Bone marrow (tissue), 2 donors: ENCODE measurements at regions not wholly inside any gene's neighbourhood (a gene's known extent, or its start where the extent isn't known, plus 50 kb on each side); places are given as distances from the start of the nearest gene placed in this dataset.

Experiments
- DNase-seq, 2 donors: peaks; one replicate each; lab custom pipeline; 2025; lab: John Stamatoyannopoulos, UW

- no peak for DNase-seq
Observed at GRCh38 chr6:147758303-147758702, 249.8 kb downstream of the SAMD5 start.

- no peak for DNase-seq
Observed at GRCh38 chr6:147759093-147759492, 250.6 kb downstream of the SAMD5 start.

GRCh38 chr6:147759536-147759935, 251.0 kb downstream of the SAMD5 start:
- no peak for DNase-seq

GRCh38 chr6:147765541-147765940, 257.1 kb downstream of the SAMD5 start:
- no peak for DNase-seq

GRCh38 chr6:147768969-147769368, 260.5 kb downstream of the SAMD5 start:
- no peak for DNase-seq

- DNase-seq, result no peak
Observed at GRCh38 chr6:147769496-147770087, 261.1 kb downstream of the SAMD5 start.

- DNase-seq, result no peak
Observed at GRCh38 chr6:147770221-147770620, 261.7 kb downstream of the SAMD5 start.

GRCh38 chr6:147772724-147773123, 264.2 kb downstream of the SAMD5 start:
- no peak for DNase-seq

- DNase-seq, result no peak
Observed at GRCh38 chr6:147774856-147775255, 266.4 kb downstream of the SAMD5 start.

- DNase-seq, result no peak
Observed at GRCh38 chr6:147776631-147777213, 268.2 kb downstream of the SAMD5 start.

GRCh38 chr6:147779624-147780023, 271.1 kb downstream of the SAMD5 start:
- DNase-seq, result no peak

- no peak for DNase-seq
Observed at GRCh38 chr6:147782302-147782701, 273.8 kb downstream of the SAMD5 start.

- DNase-seq, result no peak
Observed at GRCh38 chr6:147784371-147784770, 275.9 kb downstream of the SAMD5 start.

GRCh38 chr6:147787417-147787816, 278.9 kb downstream of the SAMD5 start:
- no peak for DNase-seq

- DNase-seq, result no peak
Observed at GRCh38 chr6:147789430-147789947, 281.0 kb downstream of the SAMD5 start.

- no peak for DNase-seq
Observed at GRCh38 chr6:147793871-147794643, 285.6 kb downstream of the SAMD5 start.

- DNase-seq, result no peak
Observed at GRCh38 chr6:147802459-147802858, 294.0 kb downstream of the SAMD5 start.

- DNase-seq, result no peak
Observed at GRCh38 chr6:147805155-147805554, 296.7 kb downstream of the SAMD5 start.

GRCh38 chr6:147806697-147807096, 298.2 kb downstream of the SAMD5 start:
- no peak for DNase-seq

- no peak for DNase-seq
Observed at GRCh38 chr6:147808640-147809039, 300.1 kb downstream of the SAMD5 start.

- no peak for DNase-seq
Observed at GRCh38 chr6:147811913-147812629, 303.6 kb downstream of the SAMD5 start.

- DNase-seq, result no peak
Observed at GRCh38 chr6:147817042-147817689, 308.7 kb downstream of the SAMD5 start.
